HG03060 (cell line): ENCODE measurements at regions not wholly inside any gene's neighbourhood (a gene's known extent, or its start where the extent isn't known, plus 50 kb on each side); places are given as distances from the start of the nearest gene placed in this dataset.

ENCODE experiments used
- ATAC-seq: cut with Tn5 transposase; IDR thresholded peaks from one replicate; pipeline ENCODE4 v1.9.1; 2021; ENCODE audit warnings: low read depth, moderate number of reproducible peaks; ENCODE audit not compliant: unreplicated experiment

- ATAC-seq = no peak
Measured at GRCh38 chr16:65196420-65197075, 74.7 kb upstream of the CDH11 start.

- no peak for ATAC-seq
Measured at GRCh38 chr16:65195998-65196397, 74.1 kb upstream of the CDH11 start.

GRCh38 chr16:65185241-65185778 is 63.4 kb upstream of the CDH11 start:
- ATAC-seq = no peak

- no peak for ATAC-seq
Measured at GRCh38 chr16:65181071-65181561, 59.3 kb upstream of the CDH11 start.

GRCh38 chr16:65178151-65178550 is 56.3 kb upstream of the CDH11 start:
- ATAC-seq = no peak

GRCh38 chr16:65176603-65177002 is 54.7 kb upstream of the CDH11 start:
- no peak for ATAC-seq

GRCh38 chr16:65172356-65172755 is 50.5 kb upstream of the CDH11 start:
- ATAC-seq = no peak
